WERI-Rb-1 (cell line): ENCODE measurements at regions not wholly inside any gene's neighbourhood (a gene's known extent, or its start where the extent isn't known, plus 50 kb on each side); places are given as distances from the start of the nearest gene placed in this dataset.

Experiments
- DNase-seq: peaks from one replicate; pipeline ENCODE4 v3.0.0-alpha.2; 2020
- H3K27ac ChIP-seq: fragments of 250-450 bp; sonication (Bioruptor Pico); 2 replicates; pipeline ENCODE4 v1.5.1; 2020; ENCODE audit warnings: mild to moderate bottlenecking, moderate library complexity
- H3K27me3 ChIP-seq: fragments of 250-450 bp; sonication (Bioruptor Pico); 2 replicates; pipeline ENCODE4 v1.5.1; 2021; ENCODE audit warnings: mild to moderate bottlenecking, low read depth, moderate library complexity; ENCODE audit not compliant: insufficient read depth, severe bottlenecking
- H3K36me3 ChIP-seq: fragments of 250-450 bp; sonication (Bioruptor Pico); 2 replicates; pipeline ENCODE4 v1.5.1; 2020; ENCODE audit warnings: mild to moderate bottlenecking, moderate library complexity
- H3K4me3 ChIP-seq: 2 replicates; pipeline ENCODE4 v1.5.1; 2011; ENCODE audit warnings: low read depth, mild to moderate bottlenecking, control low read depth, low read length
- H3K9me3 ChIP-seq: fragments of 250-450 bp; sonication (Bioruptor Pico); 2 replicates; pipeline ENCODE4 v1.5.1; 2021; ENCODE audit warnings: mild to moderate bottlenecking, moderate library complexity; ENCODE audit not compliant: severe bottlenecking
- TF ChIP-seq, protein P1 (sequence below): IDR thresholded peaks from 2 replicates; pipeline ENCODE4 v1.5.1; 2011; ENCODE audit warnings: low read depth, mild to moderate bottlenecking, control low read depth, inconsistent platforms, low read length

DNA sequence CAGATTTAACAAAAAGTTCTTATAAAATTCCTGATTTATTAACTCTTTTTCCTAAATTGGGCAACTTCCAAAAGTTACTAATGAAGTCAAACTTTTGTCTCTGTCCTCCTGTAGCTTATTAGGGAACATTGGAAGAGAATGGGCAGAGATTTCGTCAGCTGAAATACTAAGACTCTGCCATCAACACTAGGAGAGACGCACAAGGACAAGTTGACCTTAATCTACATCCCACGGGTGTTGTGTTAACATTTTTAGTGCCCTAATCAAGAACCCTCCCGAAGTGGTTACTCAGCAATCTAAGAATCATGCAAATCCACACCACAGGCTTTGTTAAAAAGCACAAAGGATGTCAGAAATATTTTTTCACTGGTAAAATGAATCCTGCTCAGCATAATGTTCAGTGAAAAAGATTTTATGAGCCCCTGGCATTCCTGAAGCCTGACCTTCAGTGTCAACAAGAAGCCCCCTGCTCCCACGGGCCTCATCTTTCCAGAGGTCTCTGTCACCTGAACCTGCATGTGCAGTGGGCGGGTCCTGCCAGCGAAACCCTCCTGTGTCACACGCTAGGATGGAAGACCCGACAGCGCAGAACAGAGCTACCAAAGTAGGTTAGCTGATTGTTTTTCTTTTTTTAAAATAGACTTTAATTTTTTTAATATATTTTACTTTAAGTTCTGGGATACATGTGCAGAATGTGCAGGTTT, 70.6 kb upstream of the AKR1E2 start:
- Histone ChIP-seq H3K27ac (no peak overlapping the region), H3K36me3 (no peaks in the 10 kb centered on the region), H3K9me3 (no peaks in the 10 kb centered on the region), H3K27me3 (no peaks in the 10 kb centered on the region), H3K4me3 (no peak overlapping the region)
- TF ChIP-seq, protein P1, sequence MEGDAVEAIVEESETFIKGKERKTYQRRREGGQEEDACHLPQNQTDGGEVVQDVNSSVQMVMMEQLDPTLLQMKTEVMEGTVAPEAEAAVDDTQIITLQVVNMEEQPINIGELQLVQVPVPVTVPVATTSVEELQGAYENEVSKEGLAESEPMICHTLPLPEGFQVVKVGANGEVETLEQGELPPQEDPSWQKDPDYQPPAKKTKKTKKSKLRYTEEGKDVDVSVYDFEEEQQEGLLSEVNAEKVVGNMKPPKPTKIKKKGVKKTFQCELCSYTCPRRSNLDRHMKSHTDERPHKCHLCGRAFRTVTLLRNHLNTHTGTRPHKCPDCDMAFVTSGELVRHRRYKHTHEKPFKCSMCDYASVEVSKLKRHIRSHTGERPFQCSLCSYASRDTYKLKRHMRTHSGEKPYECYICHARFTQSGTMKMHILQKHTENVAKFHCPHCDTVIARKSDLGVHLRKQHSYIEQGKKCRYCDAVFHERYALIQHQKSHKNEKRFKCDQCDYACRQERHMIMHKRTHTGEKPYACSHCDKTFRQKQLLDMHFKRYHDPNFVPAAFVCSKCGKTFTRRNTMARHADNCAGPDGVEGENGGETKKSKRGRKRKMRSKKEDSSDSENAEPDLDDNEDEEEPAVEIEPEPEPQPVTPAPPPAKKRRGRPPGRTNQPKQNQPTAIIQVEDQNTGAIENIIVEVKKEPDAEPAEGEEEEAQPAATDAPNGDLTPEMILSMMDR: no peak
- DNase-seq: no peak

- DNase-seq: no peak
- TF ChIP-seq, protein P1: no peak
- Histone ChIP-seq H3K4me3 (no peak overlapping the region), H3K27me3 (no peaks in the 10 kb centered on the region), H3K36me3 (no peaks in the 10 kb centered on the region), H3K9me3 (no peaks in the 10 kb centered on the region), H3K27ac (no peak overlapping the region)
Measured at GRCh38 chr10:4754143-4754542, 71.9 kb upstream of the AKR1E2 start.

- TF ChIP-seq, protein P1: no peak
Measured at GRCh38 chr10:4751211-4751610, 74.8 kb upstream of the AKR1E2 start.

GRCh38 chr10:4749271-4749574, 76.8 kb upstream of the AKR1E2 start:
- no peak overlapping the region for H3K4me3 ChIP-seq
- H3K9me3 ChIP-seq: no peaks in the 10 kb centered on the region
- no peaks in the 10 kb centered on the region for H3K36me3 ChIP-seq
- DNase-seq: no peak
- no peaks in the 10 kb centered on the region for H3K27me3 ChIP-seq
- no peak overlapping the region for H3K27ac ChIP-seq
- TF ChIP-seq, protein P1: no peak

More at GRCh38 chr10:4751211-4751610, 74.8 kb upstream of the AKR1E2 start:
- Histone ChIP-seq H3K36me3 (no peaks in the 10 kb centered on the region), H3K4me3 (no peak overlapping the region), H3K27ac (no peak overlapping the region), H3K27me3 (no peaks in the 10 kb centered on the region), H3K9me3 (no peaks in the 10 kb centered on the region)
- no peak for DNase-seq

DNA sequence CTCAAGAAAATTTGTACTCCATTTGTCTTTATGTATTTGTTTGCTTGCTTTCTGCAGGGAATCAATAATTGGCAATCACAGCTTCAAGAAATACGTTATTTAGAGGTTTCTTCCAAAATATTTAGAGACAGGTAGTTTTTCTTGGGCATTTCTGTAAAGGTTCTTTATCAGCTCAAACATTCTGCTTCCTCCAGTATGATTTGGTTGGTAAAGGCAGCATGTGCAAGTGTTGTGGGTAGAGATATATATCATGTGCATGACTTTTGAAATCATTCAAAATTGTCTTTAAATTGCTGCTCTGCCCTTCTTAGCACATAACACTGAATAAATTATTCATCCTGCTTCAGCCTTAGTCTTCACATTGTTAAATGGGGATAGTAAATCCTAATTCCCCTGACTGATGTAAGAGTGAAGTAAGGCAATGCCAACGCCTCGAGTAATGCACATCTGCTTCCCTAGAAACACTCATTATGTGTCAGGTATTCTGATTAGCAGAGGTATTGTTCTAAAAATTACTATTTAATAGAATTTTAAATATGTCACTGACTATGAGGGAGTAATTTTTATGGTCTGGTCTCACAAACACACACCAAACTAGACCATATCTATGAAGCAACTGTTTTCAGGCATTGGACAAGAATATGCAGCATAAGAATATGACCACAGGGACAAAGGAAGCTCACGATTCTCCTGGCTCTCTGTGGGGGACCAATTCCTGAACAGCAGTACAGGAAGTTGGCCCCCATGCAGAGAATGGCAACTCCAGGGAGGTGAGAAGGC, 77.3 kb upstream of the AKR1E2 start:
- Histone ChIP-seq H3K27ac (no peak overlapping the region), H3K9me3 (no peaks in the 10 kb centered on the region), H3K36me3 (no peaks in the 10 kb centered on the region), H3K27me3 (no peaks in the 10 kb centered on the region), H3K4me3 (no peak overlapping the region)
- no peak for DNase-seq
- TF ChIP-seq, protein P1: no peak
